HG03439 (cell line): ENCODE measurements at regions not wholly inside any gene's neighbourhood (a gene's known extent, or its start where the extent isn't known, plus 50 kb on each side); places are given as distances from the start of the nearest gene placed in this dataset.

Experiments
- ATAC-seq: cut with Tn5 transposase; IDR thresholded peaks from one replicate; pipeline ENCODE4 v1.9.1; 2021; ENCODE audit warnings: mild to moderate bottlenecking, moderate library complexity; ENCODE audit not compliant: unreplicated experiment

DNA sequence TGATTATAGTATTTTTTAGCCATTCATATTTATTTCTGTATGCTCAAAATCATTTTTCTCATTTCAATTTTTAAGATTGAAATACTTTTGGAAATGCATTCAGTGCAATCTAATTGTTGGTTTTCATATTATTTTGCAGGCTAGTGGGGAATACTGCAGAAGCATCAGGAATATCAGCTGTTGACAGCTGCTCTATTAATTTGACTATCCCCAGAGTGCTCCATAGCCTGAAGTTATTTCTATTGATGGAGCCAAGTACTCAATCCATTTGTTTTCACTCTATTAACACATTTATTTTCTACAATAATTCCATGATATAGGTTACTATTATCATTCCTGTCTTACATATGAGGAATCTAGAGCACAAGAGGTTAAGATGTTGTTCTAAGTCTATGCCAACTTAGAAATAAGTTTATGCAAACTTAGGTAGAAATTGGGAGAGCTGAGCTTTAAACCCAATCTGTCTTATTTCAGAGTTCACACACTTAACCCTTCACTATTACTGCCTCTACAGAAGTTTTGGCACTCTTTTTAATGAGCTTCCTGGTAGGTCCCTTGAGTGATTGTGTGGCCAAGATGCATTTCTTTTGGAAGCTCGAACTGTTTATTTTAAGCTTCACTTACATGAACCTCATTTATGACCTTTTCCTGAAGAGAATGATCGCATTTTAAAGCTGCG is 65.6 kb upstream of the PCDH18 start:
- ATAC-seq: no peak

DNA sequence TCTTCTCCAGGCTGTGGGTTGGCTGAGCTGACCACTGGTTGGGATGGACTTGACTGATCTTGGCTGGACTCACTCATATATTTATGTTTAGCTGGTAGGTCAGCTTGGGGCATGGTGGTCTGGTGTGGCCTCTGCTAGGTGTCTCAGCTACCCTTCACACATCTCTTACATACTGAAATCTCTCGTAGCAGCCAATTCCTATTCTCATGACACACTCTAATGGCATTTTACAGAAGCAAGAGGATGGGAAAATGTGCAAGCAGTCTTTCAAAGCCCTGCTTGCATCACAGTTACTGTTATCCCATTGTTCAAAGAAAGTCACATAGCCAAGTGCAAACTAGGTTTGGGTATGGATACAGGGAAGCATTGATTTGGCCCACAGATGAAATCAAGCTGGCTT is 55.5 kb upstream of the PCDH18 start:
- ATAC-seq: no peak

DNA sequence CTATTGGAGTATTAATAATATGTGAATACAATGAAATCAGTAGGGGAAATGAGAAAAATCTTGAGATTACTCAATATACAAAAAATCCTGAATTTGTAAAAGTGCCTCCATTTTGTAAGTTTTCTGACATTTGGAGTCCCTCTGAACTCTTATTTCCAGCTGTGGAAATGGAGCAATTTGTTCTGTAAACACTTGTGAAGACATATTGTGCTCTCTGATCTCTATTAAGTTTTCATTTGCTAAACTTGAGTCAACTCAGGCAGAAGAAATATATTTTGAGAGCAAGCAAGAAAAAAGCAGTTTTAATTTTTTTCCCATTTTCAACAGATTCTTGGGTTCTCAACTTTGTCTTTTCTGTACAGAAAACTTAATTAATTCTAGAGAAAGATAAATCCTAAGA is 51.4 kb upstream of the PCDH18 start:
- no peak for ATAC-seq
